Peyer's patch (tissue), 4 donors: ENCODE measurements at regions not wholly inside any gene's neighbourhood (a gene's known extent, or its start where the extent isn't known, plus 50 kb on each side); places are given as distances from the start of the nearest gene placed in this dataset.
"Not testable (repeated sequence)": the region's sequence is repeated elsewhere in the genome, so short reads cannot be mapped to it uniquely, and the experiment has no call there.

Experiments
- DNase-seq, 3 donors: peaks; one replicate each; pipeline ENCODE4 v3.0.0-alpha.2; 2017 to 2019
- H3K27ac ChIP-seq, 4 donors: fragments of 200-600 bp; sonication (generic); one replicate each; pipeline ENCODE4 v1.5.1; 2016 to 2019
- H3K27me3 ChIP-seq, 2 donors: fragments of 200-600 bp; sonication (generic); one replicate each; pipeline ENCODE4 v1.5.1; 2019
- H3K36me3 ChIP-seq, 3 donors: fragments of 200-600 bp; sonication (generic); one replicate each; pipeline ENCODE4 v1.5.1; 2016 to 2019
- H3K4me1 ChIP-seq, 4 donors: fragments of 200-600 bp; sonication (generic); one replicate each; pipeline ENCODE4 v1.5.1; 2016 to 2019
- H3K4me3 ChIP-seq, 4 donors: fragments of 200-600 bp; sonication (generic); 1 replicate in 3 of 4; 2 replicates in 1 of 4; pipeline ENCODE4 v1.5.1; 2016 to 2019; ENCODE audit warnings: mild to moderate bottlenecking in 1 of 4
- H3K9me3 ChIP-seq, 4 donors: fragments of 200-600 bp; sonication (generic); one replicate each; pipeline ENCODE4 v1.5.1; 2016 to 2019; ENCODE audit warnings: mild to moderate bottlenecking in 1 of 4
- CTCF ChIP-seq, 6 experiments: fragments of 450-650 bp in 4 of 6; fragments of 200-600 bp in 2 of 6; sonication (generic) in 1 of 6; IDR thresholded peaks; one replicate each; pipeline ENCODE4 v1.5.1; 2017 to 2019; ENCODE audit warnings: antibody characterized with exemption in 6 of 6, mild to moderate bottlenecking in 3 of 6, moderate library complexity in 1 of 6
- POLR2A ChIP-seq, 2 donors: fragments of 450-650 bp; IDR thresholded peaks; one replicate each; pipeline ENCODE4 v1.5.1; 2017; ENCODE audit warnings: antibody characterized with exemption in 2 of 2, mild to moderate bottlenecking in 2 of 2, moderate library complexity in 2 of 2

GRCh38 chr7:65798111-65799075 is 74.5 kb upstream of the VKORC1L1 start:
- no peak overlapping the region for H3K4me3 ChIP-seq
- H3K36me3 ChIP-seq, result no peaks in the 10 kb centered on the region
- H3K9me3 ChIP-seq, result no peaks in the 10 kb centered on the region
- H3K27ac ChIP-seq, result peak overlapping the region in 1 of 4 donors; percentile 48
- TF ChIP-seq POLR2A (IDR thresholded peaks at IDR 0.05) (no peak), CTCF (IDR thresholded peaks at IDR 0.05) (no peak)
- no peak for DNase-seq
- H3K4me1 ChIP-seq, result no peaks in the 10 kb centered on the region
- H3K27me3 ChIP-seq, result no peaks in the 10 kb centered on the region

GRCh38 chr7:65800191-65800590 is 72.7 kb upstream of the VKORC1L1 start:
- not testable (repeated sequence) for H3K4me3 ChIP-seq

GRCh38 chr7:65800890-65801341 is 72.0 kb upstream of the VKORC1L1 start:
- Histone ChIP-seq H3K9me3 (no peaks in the 10 kb centered on the region), H3K27ac (no peak overlapping the region)
- no peak for DNase-seq

More at GRCh38 chr7:65800191-65800590, 72.7 kb upstream of the VKORC1L1 start:
- H3K27me3 ChIP-seq, DNase-seq, H3K27ac ChIP-seq, H3K9me3 ChIP-seq, H3K36me3 ChIP-seq, H3K4me1 ChIP-seq: not testable (repeated sequence)

GRCh38 chr7:65804887-65805286 is 68.0 kb upstream of the VKORC1L1 start:
- no peaks in the 10 kb centered on the region for H3K27me3 ChIP-seq
- H3K9me3 ChIP-seq, result no peaks in the 10 kb centered on the region
- TF ChIP-seq CTCF (IDR thresholded peaks at IDR 0.05) (no peak), POLR2A (IDR thresholded peaks at IDR 0.05) (no peak)
- DNase-seq, result no peak
- no peak overlapping the region for H3K27ac ChIP-seq
- H3K4me1 ChIP-seq, result no peaks in the 10 kb centered on the region
- H3K36me3 ChIP-seq, result no peaks in the 10 kb centered on the region
- no peak overlapping the region for H3K4me3 ChIP-seq

More at GRCh38 chr7:65800890-65801341, 72.0 kb upstream of the VKORC1L1 start:
- Histone ChIP-seq H3K27me3 (no peaks in the 10 kb centered on the region), H3K36me3 (no peaks in the 10 kb centered on the region), H3K4me1 (no peaks in the 10 kb centered on the region), H3K4me3 (no peak overlapping the region)
- TF ChIP-seq POLR2A (IDR thresholded peaks at IDR 0.05) (no peak), CTCF (IDR thresholded peaks at IDR 0.05) (no peak)

- not testable (repeated sequence) for H3K9me3 ChIP-seq, H3K4me1 ChIP-seq, H3K36me3 ChIP-seq
Observed at GRCh38 chr7:65807067-65807466, 65.8 kb upstream of the VKORC1L1 start.

GRCh38 chr7:65809259-65809981 is 63.5 kb upstream of the VKORC1L1 start:
- TF ChIP-seq POLR2A (IDR thresholded peaks at IDR 0.05) (no peak), CTCF (IDR thresholded peaks at IDR 0.05) (no peak)
- DNase-seq, result peak in 1 of 3 donors; percentile 8

More at GRCh38 chr7:65807067-65807466, 65.8 kb upstream of the VKORC1L1 start:
- H3K27me3 ChIP-seq, H3K27ac ChIP-seq, DNase-seq, H3K4me3 ChIP-seq: not testable (repeated sequence)

More at GRCh38 chr7:65809259-65809981, 63.5 kb upstream of the VKORC1L1 start:
- H3K4me3 ChIP-seq, result no peak overlapping the region
- no peaks in the 10 kb centered on the region for H3K4me1 ChIP-seq
- H3K9me3 ChIP-seq, result no peaks in the 10 kb centered on the region
- H3K27me3 ChIP-seq, result no peaks in the 10 kb centered on the region
- H3K36me3 ChIP-seq, result no peaks in the 10 kb centered on the region
- H3K27ac ChIP-seq, result no peak overlapping the region
